ENCODE measurements at regions not wholly inside any gene's neighbourhood (a gene's known extent, or its start where the extent isn't known, plus 50 kb on each side); places are given as distances from the start of the nearest gene placed in this dataset.

DNA sequence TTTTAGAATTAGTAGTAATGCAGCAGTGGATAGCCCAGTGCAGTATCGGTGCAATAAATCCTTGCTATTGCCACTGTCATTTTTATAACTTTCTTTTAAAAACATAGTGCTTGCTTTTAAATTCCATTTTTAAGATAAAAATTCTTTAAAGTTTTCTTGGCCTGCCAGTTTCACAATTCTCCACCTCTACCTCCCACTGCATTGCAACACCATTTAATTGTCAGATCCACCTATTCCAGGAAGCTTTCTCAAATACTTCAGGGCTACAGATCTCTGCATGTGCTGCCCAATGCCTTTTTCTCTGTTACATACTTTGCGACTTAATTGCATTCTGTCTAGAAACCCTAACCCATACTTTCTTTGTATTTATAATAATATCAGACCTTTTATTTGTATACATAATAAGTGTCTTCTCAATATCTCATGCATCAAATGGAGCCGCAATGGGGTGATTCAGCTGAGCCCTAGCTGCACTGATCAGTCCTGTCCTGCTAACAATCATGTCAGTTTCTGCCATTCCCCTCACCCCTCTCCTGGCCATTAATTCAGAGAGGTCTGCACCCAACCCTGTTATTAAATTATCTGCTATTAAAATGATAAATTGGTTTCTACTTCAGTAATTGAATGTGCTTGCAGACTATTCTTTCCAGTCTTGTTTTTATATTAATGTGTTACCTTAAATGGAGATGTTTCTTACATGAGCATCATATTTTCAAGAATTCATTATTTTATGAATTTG is 193.1 kb downstream of the SLIT2 start:
- H3K27me3 ChIP-seq (ENCODE audit: insufficient read depth, low read length, poor library complexity): no peaks in the 10 kb centered on the region
- H3K4me2 ChIP-seq (ENCODE audit: insufficient read depth, low read length): no peak overlapping the region
- no peak overlapping the region for H3K4me3 ChIP-seq (ENCODE audit: low read depth in 1 of 2, low read length in 2 of 2)
- no peaks in the 10 kb centered on the region for H3K9me3 ChIP-seq (ENCODE audit: insufficient read depth, low read length, severe bottlenecking)
- no peaks in the 10 kb centered on the region for H4K20me1 ChIP-seq (ENCODE audit: insufficient read depth, low read length)
- no peaks in the 10 kb centered on the region for H3K36me3 ChIP-seq (ENCODE audit: insufficient read depth, low read length)
- DNase-seq: no peak
- H3K9ac ChIP-seq (ENCODE audit: low read depth, low read length): no peak overlapping the region
- no peak for ATAC-seq (ENCODE audit: insufficient read depth, low read depth)
- H3K27ac ChIP-seq (ENCODE audit: low read length): no peak overlapping the region
- no peak for TF ChIP-seq EZH2 (IDR thresholded peaks at IDR 0.05; ENCODE audit: borderline replicate concordance, low read depth, low read length, severe bottlenecking)
- TF ChIP-seq, protein P1, sequence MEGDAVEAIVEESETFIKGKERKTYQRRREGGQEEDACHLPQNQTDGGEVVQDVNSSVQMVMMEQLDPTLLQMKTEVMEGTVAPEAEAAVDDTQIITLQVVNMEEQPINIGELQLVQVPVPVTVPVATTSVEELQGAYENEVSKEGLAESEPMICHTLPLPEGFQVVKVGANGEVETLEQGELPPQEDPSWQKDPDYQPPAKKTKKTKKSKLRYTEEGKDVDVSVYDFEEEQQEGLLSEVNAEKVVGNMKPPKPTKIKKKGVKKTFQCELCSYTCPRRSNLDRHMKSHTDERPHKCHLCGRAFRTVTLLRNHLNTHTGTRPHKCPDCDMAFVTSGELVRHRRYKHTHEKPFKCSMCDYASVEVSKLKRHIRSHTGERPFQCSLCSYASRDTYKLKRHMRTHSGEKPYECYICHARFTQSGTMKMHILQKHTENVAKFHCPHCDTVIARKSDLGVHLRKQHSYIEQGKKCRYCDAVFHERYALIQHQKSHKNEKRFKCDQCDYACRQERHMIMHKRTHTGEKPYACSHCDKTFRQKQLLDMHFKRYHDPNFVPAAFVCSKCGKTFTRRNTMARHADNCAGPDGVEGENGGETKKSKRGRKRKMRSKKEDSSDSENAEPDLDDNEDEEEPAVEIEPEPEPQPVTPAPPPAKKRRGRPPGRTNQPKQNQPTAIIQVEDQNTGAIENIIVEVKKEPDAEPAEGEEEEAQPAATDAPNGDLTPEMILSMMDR (IDR thresholded peaks at IDR 0.05; ENCODE audit: borderline replicate concordance, extremely low read depth, low read length, poor library complexity, severe bottlenecking): no peak
- no peaks in the 10 kb centered on the region for H3K4me1 ChIP-seq (ENCODE audit: insufficient read depth, low read length)
- H3K79me2 ChIP-seq (ENCODE audit: insufficient read depth, low read length): no peaks in the 10 kb centered on the region
- no peak overlapping the region for H2AFZ ChIP-seq (ENCODE audit: low read depth, low read length)

DNA sequence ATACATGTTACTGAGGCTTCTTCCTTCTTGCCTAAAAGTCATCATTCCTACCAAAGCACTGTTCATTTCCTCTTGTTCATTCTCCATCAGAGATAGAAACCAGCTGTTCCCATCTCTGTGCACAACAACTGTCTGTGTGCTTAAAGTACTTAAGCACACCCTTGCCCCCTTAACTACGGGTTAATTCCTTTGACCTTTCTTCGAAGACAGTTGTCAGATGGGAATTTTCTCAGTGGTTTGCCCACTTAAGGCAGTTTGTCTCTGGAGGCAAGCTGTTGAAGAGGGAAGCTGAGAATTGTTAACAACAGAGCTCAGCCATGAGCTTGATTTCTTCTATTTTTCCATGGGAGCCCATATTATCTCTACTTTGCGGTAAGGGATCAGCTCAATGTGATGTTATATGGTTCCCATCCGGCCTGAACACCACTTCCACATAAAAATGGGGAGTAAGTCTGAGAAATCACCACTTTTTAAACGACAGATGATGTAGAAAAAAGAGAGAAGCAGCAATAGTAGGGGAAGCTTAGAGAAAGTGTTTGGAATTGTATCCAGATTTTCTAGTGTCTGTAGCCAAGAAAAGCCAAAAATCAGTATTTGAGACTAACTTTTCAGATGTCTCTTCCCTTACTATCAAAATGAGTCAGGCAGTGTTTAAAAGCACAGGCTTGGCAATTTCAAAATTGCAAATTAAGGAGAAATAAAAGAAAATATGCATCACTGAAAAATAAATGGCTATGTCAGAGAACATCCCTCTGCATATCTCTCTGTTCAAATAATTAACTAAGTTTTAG is 194.4 kb downstream of the SLIT2 start:
- no peaks in the 10 kb centered on the region for H4K20me1 ChIP-seq (ENCODE audit: insufficient read depth, low read length)
- no peak overlapping the region for H3K9ac ChIP-seq (ENCODE audit: low read depth, low read length)
- TF ChIP-seq, protein P1 (IDR thresholded peaks at IDR 0.05; ENCODE audit: borderline replicate concordance, extremely low read depth, low read length, poor library complexity, severe bottlenecking): no peak
- no peak for TF ChIP-seq EZH2 (IDR thresholded peaks at IDR 0.05; ENCODE audit: borderline replicate concordance, low read depth, low read length, severe bottlenecking)
- no peaks in the 10 kb centered on the region for H3K9me3 ChIP-seq (ENCODE audit: insufficient read depth, low read length, severe bottlenecking)
- H3K27me3 ChIP-seq (ENCODE audit: insufficient read depth, low read length, poor library complexity): no peaks in the 10 kb centered on the region
- no peak for ATAC-seq (ENCODE audit: insufficient read depth, low read depth)
- no peaks in the 10 kb centered on the region for H3K4me1 ChIP-seq (ENCODE audit: insufficient read depth, low read length)
- no peak overlapping the region for H3K27ac ChIP-seq (ENCODE audit: low read length)
- H3K79me2 ChIP-seq (ENCODE audit: insufficient read depth, low read length): no peaks in the 10 kb centered on the region
- no peaks in the 10 kb centered on the region for H3K36me3 ChIP-seq (ENCODE audit: insufficient read depth, low read length)
- H3K4me3 ChIP-seq (ENCODE audit: low read depth in 1 of 2, low read length in 2 of 2): no peak overlapping the region
- H3K4me2 ChIP-seq (ENCODE audit: insufficient read depth, low read length): no peak overlapping the region
- H2AFZ ChIP-seq (ENCODE audit: low read depth, low read length): no peak overlapping the region
- DNase-seq: no peak

DNA sequence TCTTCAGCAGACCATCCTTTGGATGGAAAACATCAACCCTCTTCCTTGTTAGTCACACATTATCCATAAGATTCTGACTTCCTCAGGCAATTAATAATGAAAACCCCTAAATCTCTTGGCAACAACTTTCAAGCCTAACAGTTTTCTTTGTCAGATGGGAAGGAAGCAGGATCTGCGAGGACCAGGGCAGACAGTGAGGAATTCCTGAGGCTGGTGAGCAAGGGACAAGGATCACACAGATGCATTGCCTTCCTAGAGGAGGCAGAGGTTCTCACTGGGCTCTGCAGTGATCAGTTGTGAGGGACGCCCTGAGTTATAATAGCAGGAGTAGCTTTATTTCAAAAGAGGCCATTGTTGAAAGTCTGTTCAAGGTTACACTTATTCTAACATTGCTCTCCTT is 195.4 kb downstream of the SLIT2 start:
- H4K20me1 ChIP-seq (ENCODE audit: insufficient read depth, low read length): no peaks in the 10 kb centered on the region

More for the DNA sequence above, 195.4 kb downstream of the SLIT2 start:
- no peak for DNase-seq
- H3K36me3 ChIP-seq (ENCODE audit: insufficient read depth, low read length): no peaks in the 10 kb centered on the region
- H3K27ac ChIP-seq (ENCODE audit: low read length): no peak overlapping the region
- H3K79me2 ChIP-seq (ENCODE audit: insufficient read depth, low read length): no peaks in the 10 kb centered on the region
- no peaks in the 10 kb centered on the region for H3K9me3 ChIP-seq (ENCODE audit: insufficient read depth, low read length, severe bottlenecking)
- no peak overlapping the region for H3K4me3 ChIP-seq (ENCODE audit: low read depth in 1 of 2, low read length in 2 of 2)
- no peaks in the 10 kb centered on the region for H3K4me1 ChIP-seq (ENCODE audit: insufficient read depth, low read length)
- TF ChIP-seq, protein P1 (IDR thresholded peaks at IDR 0.05; ENCODE audit: borderline replicate concordance, extremely low read depth, low read length, poor library complexity, severe bottlenecking): no peak
- no peak for TF ChIP-seq EZH2 (IDR thresholded peaks at IDR 0.05; ENCODE audit: borderline replicate concordance, low read depth, low read length, severe bottlenecking)
- no peak overlapping the region for H3K4me2 ChIP-seq (ENCODE audit: insufficient read depth, low read length)
- no peak for ATAC-seq (ENCODE audit: insufficient read depth, low read depth)
- H2AFZ ChIP-seq (ENCODE audit: low read depth, low read length): no peak overlapping the region
- no peak overlapping the region for H3K9ac ChIP-seq (ENCODE audit: low read depth, low read length)
- no peaks in the 10 kb centered on the region for H3K27me3 ChIP-seq (ENCODE audit: insufficient read depth, low read length, poor library complexity)

All from DND-41 (cell line).